MG63 (cell line): ENCODE measurements at regions not wholly inside any gene's neighbourhood (a gene's known extent, or its start where the extent isn't known, plus 50 kb on each side); places are given as distances from the start of the nearest gene placed in this dataset.

Experiments used
- DNase-seq: peaks from one replicate; pipeline ENCODE4 v3.0.0-alpha.2; 2020
- H3K27me3 ChIP-seq: fragments of 250-450 bp; sonication (Bioruptor Pico); 2 replicates; pipeline ENCODE4 v1.5.1; 2020; ENCODE audit warnings: mild to moderate bottlenecking, moderate library complexity
- H3K36me3 ChIP-seq: fragments of 250-450 bp; sonication (Bioruptor Pico); 2 replicates; pipeline ENCODE4 v1.5.1; 2020; ENCODE audit warnings: mild to moderate bottlenecking, moderate library complexity
- H3K4me3 ChIP-seq: fragments of 250-450 bp; sonication (Bioruptor Pico); 2 replicates; pipeline ENCODE4 v1.5.1; 2020; ENCODE audit warnings: mild to moderate bottlenecking, moderate library complexity
- H3K9me3 ChIP-seq: fragments of 250-450 bp; sonication (Bioruptor Pico); 2 replicates; pipeline ENCODE4 v1.5.1; 2020; ENCODE audit warnings: mild to moderate bottlenecking, moderate library complexity

- Histone ChIP-seq H3K27me3 (peaks cover 3% of the 10 kb centered on the region; the same call in 1 of the 2 replicates), H3K9me3 (peaks cover 2% of the 10 kb centered on the region; the same call in 1 of the 2 replicates), H3K4me3 (no peak overlapping the region), H3K36me3 (no peaks in the 10 kb centered on the region)
- no peak for DNase-seq
Measured at GRCh38 chr3:116610124-116610523, 99.5 kb upstream of the TUSC7 start.

DNA sequence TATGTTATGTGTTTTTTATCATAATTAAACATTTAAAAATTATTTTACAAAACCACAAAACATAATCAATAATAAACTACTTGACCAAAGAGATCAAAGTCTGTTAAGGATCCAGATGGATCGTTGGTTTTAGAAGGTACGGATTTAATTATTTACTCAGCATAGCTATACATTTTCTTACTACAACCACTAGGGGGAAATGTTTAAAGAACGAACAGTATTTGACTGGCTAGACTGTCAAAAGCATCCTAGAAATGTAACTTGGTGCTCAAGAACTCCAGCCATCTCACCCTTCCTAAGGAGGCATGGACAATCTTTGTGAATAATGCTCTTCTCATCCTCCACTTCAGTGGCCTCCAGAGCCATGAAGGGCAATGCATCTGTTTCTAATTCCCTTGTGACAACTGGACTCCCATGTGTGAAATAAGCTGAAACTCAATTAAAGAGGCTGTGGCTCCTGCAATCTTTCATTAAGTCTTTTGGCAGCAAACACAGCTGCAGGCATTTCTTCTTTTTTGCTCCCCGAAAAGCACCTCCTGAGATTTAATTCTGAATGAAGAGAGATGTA is 94.7 kb upstream of the TUSC7 start:
- no peak for DNase-seq
- no peaks in the 10 kb centered on the region for H3K9me3 ChIP-seq
- no peaks in the 10 kb centered on the region for H3K36me3 ChIP-seq
- H3K4me3 ChIP-seq, result no peak overlapping the region
- peaks cover 3% of the 10 kb centered on the region; the same call in 1 of the 2 replicates for H3K27me3 ChIP-seq

- H3K27me3 ChIP-seq, result no peaks in the 10 kb centered on the region; the same call in 1 of the 2 replicates
Measured at GRCh38 chr3:116618138-116618537, 91.4 kb upstream of the TUSC7 start.

DNA sequence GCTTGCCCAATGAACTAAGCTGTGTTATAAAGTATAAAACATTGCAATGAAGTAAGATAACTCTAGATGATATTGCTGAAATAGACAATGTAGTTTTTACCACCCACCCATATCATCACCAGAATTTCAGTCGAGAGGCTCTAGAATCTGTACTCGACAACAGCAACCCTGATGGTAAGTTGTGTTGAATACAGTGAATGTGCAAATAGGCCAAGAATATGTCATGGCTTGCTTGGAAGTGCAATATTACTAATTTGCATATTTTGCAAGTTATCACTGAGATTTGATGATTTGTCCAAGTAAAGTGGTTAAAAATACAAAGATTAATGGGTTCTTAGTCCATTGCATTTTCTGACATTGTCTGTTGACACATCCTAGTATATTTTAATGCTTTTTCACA is 90.6 kb upstream of the TUSC7 start:
- Histone ChIP-seq H3K4me3 (no peak overlapping the region), H3K9me3 (peaks cover 3% of the 10 kb centered on the region; the same call in 1 of the 2 replicates), H3K27me3 (no peaks in the 10 kb centered on the region), H3K36me3 (no peaks in the 10 kb centered on the region)
- DNase-seq, result no peak

More at GRCh38 chr3:116618138-116618537, 91.4 kb upstream of the TUSC7 start:
- Histone ChIP-seq H3K4me3 (no peak overlapping the region), H3K36me3 (no peaks in the 10 kb centered on the region), H3K9me3 (no peaks in the 10 kb centered on the region)
- no peak for DNase-seq

- peak; percentile 16 for DNase-seq
- Histone ChIP-seq H3K36me3 (no peaks in the 10 kb centered on the region), H3K4me3 (no peak overlapping the region), H3K27me3 (0 out of 2 replicates have a peak, but pooled peaks cover 4% of the 10 kb centered on the region), H3K9me3 (no peaks in the 10 kb centered on the region; the same call in 1 of the 2 replicates)
Measured at GRCh38 chr3:116630494-116630893, 79.1 kb upstream of the TUSC7 start.

- no peaks in the 10 kb centered on the region for H3K36me3 ChIP-seq
- no peak for DNase-seq
- H3K4me3 ChIP-seq, result no peak overlapping the region
- H3K9me3 ChIP-seq, result no peaks in the 10 kb centered on the region
- H3K27me3 ChIP-seq, result no peaks in the 10 kb centered on the region
Measured at GRCh38 chr3:116639641-116640040, 69.9 kb upstream of the TUSC7 start.

GRCh38 chr3:116640109-116640508 is 69.5 kb upstream of the TUSC7 start:
- H3K4me3 ChIP-seq, result no peak overlapping the region
- H3K9me3 ChIP-seq, result no peaks in the 10 kb centered on the region
- no peak for DNase-seq
- no peaks in the 10 kb centered on the region for H3K27me3 ChIP-seq
- H3K36me3 ChIP-seq, result no peaks in the 10 kb centered on the region

- no peak for DNase-seq
- Histone ChIP-seq H3K36me3 (no peaks in the 10 kb centered on the region), H3K9me3 (no peaks in the 10 kb centered on the region), H3K27me3 (no peaks in the 10 kb centered on the region), H3K4me3 (no peak overlapping the region)
Measured at GRCh38 chr3:116643001-116643400, 66.6 kb upstream of the TUSC7 start.

DNA sequence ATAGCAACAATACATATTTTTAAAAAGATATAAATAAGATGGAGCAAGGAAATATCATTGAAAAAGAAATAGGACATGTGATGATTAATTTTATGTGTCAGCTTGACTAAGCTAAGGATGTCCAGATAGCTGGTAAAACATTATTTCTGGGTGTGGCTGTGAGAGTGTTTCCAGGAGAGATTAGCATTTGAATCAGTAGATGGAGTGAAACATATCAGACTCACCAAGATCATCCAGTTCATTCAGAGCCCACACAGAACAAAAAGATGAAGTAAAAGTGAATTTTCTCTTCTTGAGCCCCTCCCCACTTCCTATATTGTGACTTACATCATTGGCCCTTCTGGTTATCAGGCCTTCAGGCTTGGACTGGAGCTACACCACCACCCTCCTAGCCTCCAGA is 61.6 kb upstream of the TUSC7 start:
- Histone ChIP-seq H3K27me3 (no peaks in the 10 kb centered on the region), H3K36me3 (no peaks in the 10 kb centered on the region), H3K9me3 (no peaks in the 10 kb centered on the region), H3K4me3 (no peak overlapping the region)
- no peak for DNase-seq
